ENCODE measurements at regions not wholly inside any gene's neighbourhood (a gene's known extent, or its start where the extent isn't known, plus 50 kb on each side); places are given as distances from the start of the nearest gene placed in this dataset.
A peak's percentile ranks its signal among the peaks of the same experiment; 100 is the strongest.

DNA sequence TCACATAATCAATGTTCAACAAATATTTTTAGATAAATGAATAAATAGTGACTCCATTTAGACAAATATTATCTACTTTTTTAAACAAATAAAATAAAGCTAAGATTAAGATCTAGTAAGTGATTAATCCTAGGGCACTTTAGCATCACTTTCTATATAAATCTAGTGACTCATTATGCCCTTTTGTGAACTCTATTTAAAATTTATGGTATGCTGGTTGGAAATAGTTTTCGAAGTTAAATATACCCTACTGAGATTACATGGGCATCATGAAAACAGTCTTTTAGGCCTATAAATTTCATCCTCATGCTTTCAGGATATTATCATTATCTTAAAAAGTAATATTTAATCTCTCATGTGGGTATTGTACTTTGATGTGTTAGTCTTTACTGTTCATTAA lies 140.4 kb upstream of the UFL1 start:
- Histone ChIP-seq H3K4me1 (ENCODE audit: insufficient read depth, low read length) (no peaks in the 10 kb centered on the region), H3K79me2 (ENCODE audit: insufficient read depth, low read length) (no peaks in the 10 kb centered on the region), H3K27me3 (ENCODE audit: insufficient read depth, low read length) (no peaks in the 10 kb centered on the region), H3K4me2 (ENCODE audit: low read length) (no peak overlapping the region), H3K9ac (ENCODE audit: low read length) (no peak overlapping the region), H2AFZ (ENCODE audit: low read depth, low read length) (no peak overlapping the region), H3K27ac (ENCODE audit: low read depth, low read length) (no peak overlapping the region), H3K9me3 (ENCODE audit: insufficient read depth, low read depth, low read length) (no peaks in the 10 kb centered on the region), H4K20me1 (ENCODE audit: insufficient read depth, low read length) (no peaks in the 10 kb centered on the region), H3K36me3 (ENCODE audit: insufficient read depth, low read length) (no peaks in the 10 kb centered on the region), H3K4me3 (ENCODE audit: insufficient read depth, low read depth, low read length) (no peak overlapping the region)
- Mint-ChIP-seq H3K27ac (ENCODE audit: unreplicated experiment) (no peak overlapping the region), H3K9me3 (ENCODE audit: unreplicated experiment) (no peaks in the 10 kb centered on the region), H3K4me1 (ENCODE audit: low read depth, unreplicated experiment) (no peaks in the 10 kb centered on the region), H3K36me3 (ENCODE audit: low read depth, unreplicated experiment) (no peaks in the 10 kb centered on the region), H3K4me3 (ENCODE audit: unreplicated experiment) (no peak overlapping the region), H3K27me3 (ENCODE audit: low read depth, unreplicated experiment) (no peaks in the 10 kb centered on the region)
- FAIRE-seq (no peak), DNase-seq (ENCODE audit: low read depth) (no peak)
- no peak for TF ChIP-seq EZH2 (IDR thresholded peaks at IDR 0.05; ENCODE audit: insufficient read depth, low read length)

DNA sequence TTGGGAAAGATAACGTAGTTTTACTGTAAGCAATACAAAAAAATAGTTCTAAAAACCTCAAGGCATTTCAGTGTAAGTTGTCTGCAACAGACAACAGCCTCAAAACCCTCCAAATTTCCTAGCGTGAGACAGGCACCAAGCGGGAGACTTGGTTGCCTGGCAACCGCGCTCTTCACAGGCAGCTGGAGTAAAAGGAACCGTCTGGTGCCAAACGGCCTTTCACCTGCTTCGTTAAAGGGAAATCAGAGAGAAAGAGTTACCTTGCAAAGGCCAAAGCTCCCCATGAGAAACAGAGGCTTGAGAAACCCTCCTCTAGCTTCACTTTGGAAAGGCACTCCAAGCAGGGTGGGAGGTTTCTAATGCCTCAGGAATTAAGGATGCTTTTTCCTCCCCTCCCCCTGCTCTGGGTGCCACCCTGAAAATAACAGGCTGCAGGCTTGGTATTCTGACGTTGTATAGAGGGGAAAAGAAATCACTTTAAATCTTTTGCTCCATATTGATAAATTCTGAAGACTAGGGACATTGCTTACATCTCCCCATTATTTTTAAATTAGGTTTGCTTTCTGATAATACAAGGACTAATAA lies 129.7 kb upstream of the UFL1 start:
- Histone ChIP-seq H3K4me2 (ENCODE audit: low read length) (peak overlapping the region; percentile 64), H3K79me2 (ENCODE audit: insufficient read depth, low read length) (no peaks in the 10 kb centered on the region), H3K27me3 (ENCODE audit: insufficient read depth, low read length) (no peaks in the 10 kb centered on the region), H3K36me3 (ENCODE audit: insufficient read depth, low read length) (no peaks in the 10 kb centered on the region), H3K9me3 (ENCODE audit: insufficient read depth, low read depth, low read length) (no peaks in the 10 kb centered on the region), H2AFZ (ENCODE audit: low read depth, low read length) (no peak overlapping the region), H3K27ac (ENCODE audit: low read depth, low read length) (no peak overlapping the region), H3K4me3 (ENCODE audit: insufficient read depth, low read depth, low read length) (no peak overlapping the region), H3K4me1 (ENCODE audit: insufficient read depth, low read length) (no peaks in the 10 kb centered on the region), H4K20me1 (ENCODE audit: insufficient read depth, low read length) (no peaks in the 10 kb centered on the region), H3K9ac (ENCODE audit: low read length) (no peak overlapping the region)
- Mint-ChIP-seq H3K36me3 (ENCODE audit: low read depth, unreplicated experiment) (no peaks in the 10 kb centered on the region), H3K4me1 (ENCODE audit: low read depth, unreplicated experiment) (peaks cover 2% of the 10 kb centered on the region), H3K4me3 (ENCODE audit: unreplicated experiment) (no peak overlapping the region), H3K27ac (ENCODE audit: unreplicated experiment) (no peak overlapping the region), H3K27me3 (ENCODE audit: low read depth, unreplicated experiment) (no peaks in the 10 kb centered on the region), H3K9me3 (ENCODE audit: unreplicated experiment) (no peaks in the 10 kb centered on the region)
- DNase-seq (ENCODE audit: low read depth) = peak; percentile 7
- no peak for FAIRE-seq
- TF ChIP-seq, protein P1, sequence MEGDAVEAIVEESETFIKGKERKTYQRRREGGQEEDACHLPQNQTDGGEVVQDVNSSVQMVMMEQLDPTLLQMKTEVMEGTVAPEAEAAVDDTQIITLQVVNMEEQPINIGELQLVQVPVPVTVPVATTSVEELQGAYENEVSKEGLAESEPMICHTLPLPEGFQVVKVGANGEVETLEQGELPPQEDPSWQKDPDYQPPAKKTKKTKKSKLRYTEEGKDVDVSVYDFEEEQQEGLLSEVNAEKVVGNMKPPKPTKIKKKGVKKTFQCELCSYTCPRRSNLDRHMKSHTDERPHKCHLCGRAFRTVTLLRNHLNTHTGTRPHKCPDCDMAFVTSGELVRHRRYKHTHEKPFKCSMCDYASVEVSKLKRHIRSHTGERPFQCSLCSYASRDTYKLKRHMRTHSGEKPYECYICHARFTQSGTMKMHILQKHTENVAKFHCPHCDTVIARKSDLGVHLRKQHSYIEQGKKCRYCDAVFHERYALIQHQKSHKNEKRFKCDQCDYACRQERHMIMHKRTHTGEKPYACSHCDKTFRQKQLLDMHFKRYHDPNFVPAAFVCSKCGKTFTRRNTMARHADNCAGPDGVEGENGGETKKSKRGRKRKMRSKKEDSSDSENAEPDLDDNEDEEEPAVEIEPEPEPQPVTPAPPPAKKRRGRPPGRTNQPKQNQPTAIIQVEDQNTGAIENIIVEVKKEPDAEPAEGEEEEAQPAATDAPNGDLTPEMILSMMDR (IDR thresholded peaks at IDR 0.05; ENCODE audit: insufficient read depth, low read depth, low read length) = no peak
- TF ChIP-seq EZH2 (IDR thresholded peaks at IDR 0.05; ENCODE audit: insufficient read depth, low read length) = no peak

DNA sequence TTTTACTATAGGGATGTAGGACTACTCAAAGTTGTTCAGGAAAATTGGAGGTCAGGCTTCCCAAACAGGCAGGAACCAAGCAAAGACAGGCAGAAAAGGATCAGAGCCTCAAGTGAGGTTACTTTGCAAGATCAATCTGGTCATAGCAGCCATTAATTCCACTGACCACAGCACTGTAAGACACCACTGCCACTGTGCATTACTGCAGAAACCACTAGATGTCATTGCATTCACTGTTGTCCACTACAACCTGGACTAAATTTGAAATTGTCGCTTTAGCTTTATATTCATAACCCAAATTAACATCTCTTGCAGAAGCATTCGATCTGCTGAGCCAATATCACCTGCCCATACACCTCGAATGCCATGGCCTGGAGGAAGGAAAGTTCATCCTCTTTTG lies 126.9 kb upstream of the UFL1 start:
- FAIRE-seq (no peak), DNase-seq (ENCODE audit: low read depth) (no peak)
- no peaks in the 10 kb centered on the region for H3K36me3 ChIP-seq (ENCODE audit: insufficient read depth, low read length)
- H3K4me3 ChIP-seq (ENCODE audit: insufficient read depth, low read depth, low read length) = no peak overlapping the region
- no peak overlapping the region for H3K4me2 ChIP-seq (ENCODE audit: low read length)
- no peaks in the 10 kb centered on the region for H3K9me3 Mint-ChIP-seq (ENCODE audit: unreplicated experiment)
- H4K20me1 ChIP-seq (ENCODE audit: insufficient read depth, low read length) = no peaks in the 10 kb centered on the region
- H2AFZ ChIP-seq (ENCODE audit: low read depth, low read length) = no peak overlapping the region
- H3K9ac ChIP-seq (ENCODE audit: low read length) = no peak overlapping the region
- TF ChIP-seq, protein P1 (IDR thresholded peaks at IDR 0.05; ENCODE audit: insufficient read depth, low read depth, low read length) = no peak
- no peak for TF ChIP-seq EZH2 (IDR thresholded peaks at IDR 0.05; ENCODE audit: insufficient read depth, low read length)
- H3K9me3 ChIP-seq (ENCODE audit: insufficient read depth, low read depth, low read length) = no peaks in the 10 kb centered on the region
- H3K79me2 ChIP-seq (ENCODE audit: insufficient read depth, low read length) = no peaks in the 10 kb centered on the region
- no peaks in the 10 kb centered on the region for H3K4me1 ChIP-seq (ENCODE audit: insufficient read depth, low read length)
- no peaks in the 10 kb centered on the region for H3K27me3 ChIP-seq (ENCODE audit: insufficient read depth, low read length)
- no peak overlapping the region for H3K27ac ChIP-seq (ENCODE audit: low read depth, low read length)
- no peaks in the 10 kb centered on the region for H3K27me3 Mint-ChIP-seq (ENCODE audit: low read depth, unreplicated experiment)
- no peaks in the 10 kb centered on the region for H3K36me3 Mint-ChIP-seq (ENCODE audit: low read depth, unreplicated experiment)
- peaks cover 2% of the 10 kb centered on the region for H3K4me1 Mint-ChIP-seq (ENCODE audit: low read depth, unreplicated experiment)
- H3K4me3 Mint-ChIP-seq (ENCODE audit: unreplicated experiment) = no peak overlapping the region
- no peak overlapping the region for H3K27ac Mint-ChIP-seq (ENCODE audit: unreplicated experiment)

Measured in astrocyte (in vitro differentiated cells and primary cell).